Prostate gland (tissue), 2 donors: ENCODE measurements at regions not wholly inside any gene's neighbourhood (a gene's known extent, or its start where the extent isn't known, plus 50 kb on each side); places are given as distances from the start of the nearest gene placed in this dataset.

Source experiments
- DNase-seq: peaks from one replicate; pipeline ENCODE4 v3.0.0-alpha.2; 2019; ENCODE audit warnings: low spot score
- H3K27ac ChIP-seq, 2 donors: fragments of 200-600 bp; sonication (generic); 2 replicates each; pipeline ENCODE4 v1.5.1; 2017 to 2019
- H3K27me3 ChIP-seq: fragments of 200-600 bp; sonication (generic); replicated peaks from 2 replicates; pipeline ENCODE4 v1.5.1; 2019; ENCODE audit not compliant: insufficient read depth
- H3K36me3 ChIP-seq, 2 donors: fragments of 200-600 bp; sonication (generic); 1 replicate in 1 of 2; 2 replicates in 1 of 2; pipeline versions ENCODE4 v1.5.1 to v1.8.1; 2017 to 2019
- H3K4me1 ChIP-seq: fragments of 200-600 bp; sonication (generic); replicated peaks from 2 replicates; pipeline ENCODE4 v1.5.1; 2019
- H3K4me3 ChIP-seq, 2 donors: fragments of 200-600 bp; sonication (generic); 2 replicates each; pipeline ENCODE4 v1.5.1; 2017 to 2019
- H3K9me3 ChIP-seq: fragments of 200-600 bp; sonication (generic); 2 replicates; pipeline ENCODE4 v1.5.1; 2017
- CTCF ChIP-seq, 4 experiments: fragments of 200-600 bp in 2 of 4; fragments of 450-650 bp in 2 of 4; sonication (generic) in 2 of 4; IDR thresholded peaks; 1 replicate in 3 of 4; 2 replicates in 1 of 4; pipeline ENCODE4 v1.5.1; 2016 to 2019; ENCODE audit warnings: antibody characterized with exemption in 4 of 4, mild to moderate bottlenecking in 2 of 4, moderate library complexity in 2 of 4
- POLR2A ChIP-seq: fragments of 450-650 bp; IDR thresholded peaks from one replicate; pipeline ENCODE4 v1.6.1; 2016; ENCODE audit warnings: antibody characterized with exemption, mild to moderate bottlenecking
- POLR2AphosphoS5 ChIP-seq: sonication (generic); formaldehyde crosslinking; IDR thresholded peaks from one replicate; pipeline ENCODE4 v1.6.1; 2017; ENCODE audit warnings: antibody characterized with exemption
- WGBS: methylation state at CpG from one replicate; pipeline ENCODE4 v1.1.5; 2018; 5-methylcytosine and 5-hydroxymethylcytosine counted together
- intact Hi-C: fragments of 100-400 bp; cut with DNase I; formaldehyde crosslinking; loops from one replicate; pipeline ENCODE4 v1.14.2; 2022

- intact Hi-C loops, result no loop called here
- Histone ChIP-seq H3K36me3 (no peaks in the 10 kb centered on the region), H3K27ac (no peak overlapping the region), H3K9me3 (no peaks in the 10 kb centered on the region), H3K4me3 (no peak overlapping the region), H3K4me1 (no peaks in the 10 kb centered on the region), H3K27me3 (no peaks in the 10 kb centered on the region)
- 50% methylated on average over 3 of the region's 3 CpGs for WGBS
- no peak for DNase-seq
- no peak for TF ChIP-seq POLR2A
- TF ChIP-seq CTCF (IDR thresholded peaks at IDR 0.05), result no peak
- TF ChIP-seq POLR2AphosphoS5, result no peak
Measured at GRCh38 chr10:84801916-84802315, 473.5 kb downstream of the CCSER2 start.

GRCh38 chr10:84805149-84805548, 476.8 kb downstream of the CCSER2 start:
- intact Hi-C loops, result no loop called here
- Histone ChIP-seq H3K9me3 (no peaks in the 10 kb centered on the region), H3K27me3 (no peaks in the 10 kb centered on the region), H3K4me1 (no peaks in the 10 kb centered on the region), H3K27ac (no peak overlapping the region), H3K4me3 (no peak overlapping the region), H3K36me3 (no peaks in the 10 kb centered on the region)
- TF ChIP-seq POLR2A (no peak), CTCF (IDR thresholded peaks at IDR 0.05) (no peak), POLR2AphosphoS5 (no peak)
- DNase-seq, result no peak
- 46% methylated on average over 2 of the region's 2 CpGs for whole genome bisulfite sequencing

- TF ChIP-seq POLR2A (no peak), CTCF (IDR thresholded peaks at IDR 0.05) (no peak), POLR2AphosphoS5 (no peak)
- H3K27ac ChIP-seq, result no peak overlapping the region
- no peaks in the 10 kb centered on the region for H3K36me3 ChIP-seq
- H3K4me3 ChIP-seq, result no peak overlapping the region
- H3K27me3 ChIP-seq, result no peaks in the 10 kb centered on the region
- intact Hi-C loops, result no loop called here
- H3K4me1 ChIP-seq, result no peaks in the 10 kb centered on the region
- DNase-seq, result no peak
- 23% methylated on average over 5 of the region's 5 CpGs for WGBS
- H3K9me3 ChIP-seq, result no peaks in the 10 kb centered on the region
Measured at GRCh38 chr10:84811113-84811512, 482.7 kb downstream of the CCSER2 start.

- WGBS, result 53% methylated on average over 3 of the region's 3 CpGs
- no peaks in the 10 kb centered on the region for H3K4me1 ChIP-seq
Measured at GRCh38 chr10:84818961-84819360, 490.6 kb downstream of the CCSER2 start.

More at GRCh38 chr10:84818961-84819360, 490.6 kb downstream of the CCSER2 start:
- intact Hi-C loops, result no loop called here
- TF ChIP-seq CTCF (IDR thresholded peaks at IDR 0.05), result no peak
- no peak for TF ChIP-seq POLR2AphosphoS5
- TF ChIP-seq POLR2A, result no peak
- Histone ChIP-seq H3K4me3 (no peak overlapping the region), H3K27me3 (no peaks in the 10 kb centered on the region), H3K36me3 (no peaks in the 10 kb centered on the region), H3K27ac (no peak overlapping the region), H3K9me3 (no peaks in the 10 kb centered on the region)
- no peak for DNase-seq
